NOMO-1 (cell line): ENCODE measurements at regions not wholly inside any gene's neighbourhood (a gene's known extent, or its start where the extent isn't known, plus 50 kb on each side); places are given as distances from the start of the nearest gene placed in this dataset.

Experiments
- DNase-seq, 2 experiments: peaks; one replicate each; lab custom pipeline; 2025; ENCODE audit not compliant: unreplicated experiment in 2 of 2; lab: John Stamatoyannopoulos, UW

- DNase-seq, result no peak
Observed at GRCh38 chr2:144615866-144616565, 96.1 kb upstream of the ZEB2 start.

DNA sequence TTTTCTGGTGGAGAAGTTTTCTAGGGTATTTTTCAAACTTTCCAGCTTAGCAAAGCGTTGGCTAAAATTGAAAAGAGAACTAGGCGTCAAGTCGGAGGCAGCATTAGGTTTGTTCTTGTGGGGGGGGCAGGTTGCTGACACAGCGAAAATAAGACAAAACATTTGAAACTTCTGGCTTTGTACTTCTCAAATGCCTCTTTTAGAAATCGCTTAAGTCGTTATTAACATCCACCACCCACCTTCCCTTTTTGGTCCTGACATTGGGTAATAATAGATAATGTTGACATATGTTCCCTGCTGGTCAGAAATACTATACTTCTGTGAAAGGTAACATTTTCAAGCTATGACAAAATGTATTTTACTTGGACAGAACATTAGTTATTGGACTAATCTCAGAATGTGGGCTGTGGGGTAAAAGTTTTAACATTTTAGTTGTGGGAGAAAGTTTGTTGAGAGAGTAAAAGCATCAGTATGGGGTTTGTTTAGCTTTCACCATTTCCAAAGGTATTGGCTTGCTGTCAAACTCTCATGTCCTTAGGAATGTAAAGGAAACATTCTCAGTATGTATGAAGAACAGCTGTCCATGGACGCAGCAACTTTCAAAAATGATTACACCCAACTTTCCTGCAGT, 88.1 kb upstream of the ZEB2 start:
- DNase-seq, result peak; percentile 91 to 92

- DNase-seq, result no peak
Observed at GRCh38 chr2:144607099-144607498, 87.2 kb upstream of the ZEB2 start.

DNA sequence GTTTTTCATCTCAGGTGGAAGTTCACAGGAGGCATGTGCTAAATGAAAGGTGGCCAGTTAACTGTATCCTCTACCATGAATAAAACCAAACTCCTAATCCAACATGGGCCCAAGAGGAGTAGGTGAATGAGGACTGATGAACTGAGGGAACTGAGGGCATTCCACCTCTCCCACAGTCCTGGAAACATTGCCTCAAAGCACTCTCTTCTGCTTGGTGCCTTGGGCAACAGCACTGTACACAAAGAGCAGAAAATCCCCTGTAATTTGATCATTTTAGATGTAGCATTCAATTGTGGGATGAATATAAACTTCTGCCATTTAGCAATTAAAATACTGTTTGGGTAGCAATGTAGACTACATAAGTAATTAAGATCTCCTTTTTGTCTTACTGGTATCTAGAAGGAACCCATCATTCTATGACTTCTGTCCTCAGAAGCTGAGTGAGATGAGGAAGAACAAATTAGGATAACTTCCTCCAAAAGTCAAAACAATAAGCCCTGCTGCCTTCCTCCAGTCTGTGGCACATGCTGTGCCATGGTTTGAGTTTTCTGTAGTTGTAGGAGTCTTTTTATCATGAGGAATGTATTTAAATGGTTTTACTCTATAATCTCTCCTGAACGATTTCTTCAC, 86.7 kb upstream of the ZEB2 start:
- DNase-seq, result peak in 1 of 2 experiments; percentile 51

GRCh38 chr2:144605231-144605840, 85.4 kb upstream of the ZEB2 start:
- peak; percentile 46 to 53 for DNase-seq

DNA sequence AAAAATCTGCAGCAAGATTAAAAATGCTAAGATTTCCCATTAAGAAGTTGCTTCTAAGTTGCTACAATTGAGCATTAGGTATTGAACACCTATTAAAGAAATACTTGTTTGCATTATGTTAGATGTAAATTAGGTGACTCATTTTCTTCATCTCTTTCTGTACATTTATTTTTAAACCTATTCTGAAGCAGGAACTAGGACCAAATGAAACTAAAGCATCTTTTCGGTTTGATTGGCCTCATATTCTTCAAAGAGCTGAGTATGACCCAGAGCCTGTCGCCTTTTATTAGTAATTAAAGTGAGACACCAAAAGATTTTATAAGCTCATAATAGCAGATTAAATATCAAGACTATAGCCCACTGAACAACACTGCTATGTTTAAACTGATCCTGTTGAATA, 83.4 kb upstream of the ZEB2 start:
- DNase-seq, result no peak

DNA sequence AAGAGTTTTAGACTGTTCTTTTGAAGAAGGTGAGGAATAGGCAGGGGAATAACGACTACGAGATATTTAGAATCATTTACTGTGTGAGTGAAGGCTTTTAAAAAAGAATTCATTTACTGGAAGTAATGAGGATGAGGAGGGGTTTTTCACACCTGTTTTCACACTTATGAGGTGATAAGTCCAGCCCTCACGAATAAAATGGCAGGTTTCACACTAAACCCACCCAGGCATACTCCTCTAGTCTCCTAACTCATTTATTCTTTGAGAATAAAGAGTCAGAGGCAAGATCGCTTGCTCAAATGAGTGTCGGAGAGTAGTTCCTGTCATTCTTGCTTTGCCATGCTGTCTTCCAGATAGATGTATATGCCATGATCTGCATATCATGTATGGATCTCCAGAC, 79.0 kb upstream of the ZEB2 start:
- no peak for DNase-seq

- DNase-seq, result no peak
Observed at GRCh38 chr2:144597894-144598593, 78.1 kb upstream of the ZEB2 start.

- no peak for DNase-seq
Observed at GRCh38 chr2:144597388-144597787, 77.5 kb upstream of the ZEB2 start.

GRCh38 chr2:144596073-144596871, 76.4 kb upstream of the ZEB2 start:
- peak; percentile 6 to 57 for DNase-seq

GRCh38 chr2:144595686-144596072, 75.8 kb upstream of the ZEB2 start:
- no peak for DNase-seq

GRCh38 chr2:144595279-144595678, 75.4 kb upstream of the ZEB2 start:
- no peak for DNase-seq

- DNase-seq, result no peak
Observed at GRCh38 chr2:144593803-144594202, 73.9 kb upstream of the ZEB2 start.

- peak; percentile 27 to 55 for DNase-seq
Observed at GRCh38 chr2:144592500-144593256, 72.8 kb upstream of the ZEB2 start.

GRCh38 chr2:144587306-144587705, 67.4 kb upstream of the ZEB2 start:
- DNase-seq, result no peak

DNA sequence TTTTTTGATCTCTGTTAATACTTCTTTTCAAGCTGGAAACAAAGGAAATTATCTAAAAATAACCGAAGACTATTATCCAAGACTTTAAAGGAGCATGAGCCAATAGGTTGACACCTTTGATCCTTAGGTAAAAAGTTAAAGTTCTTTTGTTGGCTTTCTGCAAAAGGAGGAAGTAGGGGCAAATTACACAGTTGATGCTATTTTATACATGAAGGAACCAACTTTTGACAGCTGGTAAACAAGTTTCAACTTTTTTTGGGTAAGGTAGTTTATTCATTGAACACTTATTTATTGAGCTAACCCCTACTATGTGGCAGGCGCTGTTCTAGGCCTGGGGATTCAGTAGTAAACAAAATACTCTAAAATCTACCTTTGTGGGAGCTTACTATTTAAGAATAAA, 66.6 kb upstream of the ZEB2 start:
- peak; percentile 34 to 65 for DNase-seq

- DNase-seq, result no peak
Observed at GRCh38 chr2:144583741-144584453, 64.0 kb upstream of the ZEB2 start.

GRCh38 chr2:144583381-144583729, 63.4 kb upstream of the ZEB2 start:
- DNase-seq, result no peak
